Stimulated activated effector memory CD8-positive, alpha-beta T cell treated with anti-CD3 and anti-CD28 coated beads, Interleukin-12 subunit alpha, Interleukin-12 subunit beta, amount 100 ng/mL, for 72 hours (primary cell): ENCODE measurements at regions not wholly inside any gene's neighbourhood (a gene's known extent, or its start where the extent isn't known, plus 50 kb on each side); places are given as distances from the start of the nearest gene placed in this dataset.

Experiments used
- ATAC-seq: fragments of 150-1000 bp; cut with Tn5 transposase; 2 replicates; pipeline ENCODE4 v1.10.0; 2021
- DNase-seq, 2 donors: peaks; one replicate each; pipeline ENCODE4 v3.0.0; 2021 to 2022; ENCODE audit warnings: low spot score in 2 of 2
- H3K27ac Mint-ChIP-seq: one replicate; pipeline ENCODE4 v1.8.0; 2022; ENCODE audit warnings: mild to moderate bottlenecking, mixed read lengths
- H3K36me3 Mint-ChIP-seq: one replicate; pipeline ENCODE4 v1.8.0; 2022; ENCODE audit warnings: mild to moderate bottlenecking, mixed read lengths
- H3K4me1 Mint-ChIP-seq: one replicate; pipeline ENCODE4 v1.8.0; 2022; ENCODE audit warnings: mixed read lengths
- H3K4me3 Mint-ChIP-seq: one replicate; pipeline ENCODE4 v1.8.0; 2022; ENCODE audit warnings: mild to moderate bottlenecking, mixed read lengths
- H3K9me3 Mint-ChIP-seq: one replicate; pipeline ENCODE4 v1.8.0; 2022; ENCODE audit warnings: mixed read lengths

- DNase-seq = no peak
- Mint-ChIP-seq H3K4me3 (no peak overlapping the region), H3K9me3 (no peaks in the 10 kb centered on the region), H3K27ac (no peak overlapping the region), H3K4me1 (no peaks in the 10 kb centered on the region), H3K36me3 (no peaks in the 10 kb centered on the region)
- ATAC-seq = no peak
Measured at GRCh38 chr16:26733710-26734109, 333.0 kb upstream of the C16orf82 start.

- no peaks in the 10 kb centered on the region for H3K9me3 Mint-ChIP-seq
- no peak for DNase-seq
- H3K36me3 Mint-ChIP-seq = no peaks in the 10 kb centered on the region
- H3K4me1 Mint-ChIP-seq = no peaks in the 10 kb centered on the region
- H3K4me3 Mint-ChIP-seq = no peak overlapping the region
- no peak overlapping the region for H3K27ac Mint-ChIP-seq
- ATAC-seq = no peak
Measured at GRCh38 chr16:26735521-26735920, 331.2 kb upstream of the C16orf82 start.

DNA sequence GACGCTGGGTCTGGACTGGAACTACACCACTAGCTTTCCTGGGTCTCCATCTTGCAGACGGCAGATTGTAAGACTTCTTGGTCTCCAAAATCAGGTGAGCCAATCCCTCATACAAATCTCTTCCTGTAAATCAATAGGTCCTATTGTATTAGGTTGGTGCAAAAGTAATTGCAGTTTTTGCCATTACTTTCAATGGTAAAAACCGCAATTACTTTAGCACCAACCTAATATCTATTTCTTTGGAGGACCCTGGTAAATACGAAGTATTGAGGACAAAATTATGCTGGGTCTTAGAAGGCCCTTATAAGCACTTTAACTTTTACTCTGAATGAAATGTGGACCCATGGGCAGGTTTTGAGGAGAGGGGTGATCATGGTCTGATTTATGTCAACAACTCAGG lies 330.6 kb upstream of the C16orf82 start:
- Mint-ChIP-seq H3K27ac (no peak overlapping the region), H3K4me3 (no peak overlapping the region), H3K36me3 (no peaks in the 10 kb centered on the region), H3K4me1 (no peaks in the 10 kb centered on the region), H3K9me3 (no peaks in the 10 kb centered on the region)
- DNase-seq (no peak), ATAC-seq (no peak)

- H3K9me3 Mint-ChIP-seq = no peaks in the 10 kb centered on the region
- no peak overlapping the region for H3K4me3 Mint-ChIP-seq
- DNase-seq (no peak), ATAC-seq (no peak)
- no peaks in the 10 kb centered on the region for H3K4me1 Mint-ChIP-seq
- H3K27ac Mint-ChIP-seq = no peak overlapping the region
- no peaks in the 10 kb centered on the region for H3K36me3 Mint-ChIP-seq
Measured at GRCh38 chr16:26740771-26741170, 326.0 kb upstream of the C16orf82 start.

DNA sequence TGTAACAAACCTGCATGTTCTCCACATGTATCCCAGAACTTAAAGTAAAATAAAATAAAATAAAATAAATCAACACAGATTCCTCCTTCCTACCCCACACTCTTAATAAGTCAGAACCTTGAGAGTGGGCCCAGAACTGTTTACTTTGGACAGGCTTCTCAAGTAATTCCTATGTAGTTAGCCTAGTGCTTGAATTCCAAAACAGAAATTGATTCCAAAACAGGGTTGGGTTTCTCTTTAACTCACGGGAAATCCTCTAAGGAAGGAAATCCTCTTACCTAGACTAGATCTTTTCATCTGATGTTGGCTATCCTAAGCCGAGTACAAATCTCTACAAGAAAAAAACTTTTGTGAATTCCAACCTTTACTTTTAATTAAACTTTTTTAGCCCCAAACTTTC lies 324.7 kb upstream of the C16orf82 start:
- H3K9me3 Mint-ChIP-seq = no peaks in the 10 kb centered on the region
- no peaks in the 10 kb centered on the region for H3K36me3 Mint-ChIP-seq
- DNase-seq (no peak), ATAC-seq (no peak)
- H3K27ac Mint-ChIP-seq = no peak overlapping the region
- no peak overlapping the region for H3K4me3 Mint-ChIP-seq
- no peaks in the 10 kb centered on the region for H3K4me1 Mint-ChIP-seq

DNA sequence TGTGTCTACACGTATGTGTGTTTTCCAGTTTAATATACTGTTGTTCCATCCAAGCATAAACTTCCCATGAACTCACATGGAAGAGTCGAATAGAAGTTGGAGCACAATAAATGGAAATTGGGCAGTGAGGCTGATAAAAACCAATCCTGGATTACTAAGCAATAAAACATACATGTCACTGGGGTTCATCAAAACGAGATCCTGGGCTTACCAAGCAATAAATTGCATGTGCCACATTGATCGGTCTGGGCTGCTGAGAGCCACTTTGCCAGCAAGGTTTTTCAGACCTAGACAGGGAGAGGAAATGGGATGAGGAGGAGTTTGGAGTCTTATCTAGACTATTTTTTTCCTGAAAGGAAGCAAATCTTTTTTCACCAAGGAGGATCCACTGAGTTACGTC lies 322.3 kb upstream of the C16orf82 start:
- H3K4me1 Mint-ChIP-seq = no peaks in the 10 kb centered on the region
- no peak overlapping the region for H3K4me3 Mint-ChIP-seq
- H3K36me3 Mint-ChIP-seq = no peaks in the 10 kb centered on the region
- H3K9me3 Mint-ChIP-seq = no peaks in the 10 kb centered on the region
- no peak overlapping the region for H3K27ac Mint-ChIP-seq
- ATAC-seq (no peak), DNase-seq (no peak)

- ATAC-seq = no peak
- Mint-ChIP-seq H3K9me3 (no peaks in the 10 kb centered on the region), H3K4me3 (no peak overlapping the region), H3K4me1 (no peaks in the 10 kb centered on the region), H3K36me3 (no peaks in the 10 kb centered on the region), H3K27ac (no peak overlapping the region)
- no peak for DNase-seq
Measured at GRCh38 chr16:26747760-26748159, 319.0 kb upstream of the C16orf82 start.

- no peaks in the 10 kb centered on the region for H3K36me3 Mint-ChIP-seq
- H3K4me3 Mint-ChIP-seq = no peak overlapping the region
- ATAC-seq = no peak
- H3K9me3 Mint-ChIP-seq = no peaks in the 10 kb centered on the region
- no peak overlapping the region for H3K27ac Mint-ChIP-seq
- no peak for DNase-seq
- no peaks in the 10 kb centered on the region for H3K4me1 Mint-ChIP-seq
Measured at GRCh38 chr16:26749072-26749471, 317.7 kb upstream of the C16orf82 start.

DNA sequence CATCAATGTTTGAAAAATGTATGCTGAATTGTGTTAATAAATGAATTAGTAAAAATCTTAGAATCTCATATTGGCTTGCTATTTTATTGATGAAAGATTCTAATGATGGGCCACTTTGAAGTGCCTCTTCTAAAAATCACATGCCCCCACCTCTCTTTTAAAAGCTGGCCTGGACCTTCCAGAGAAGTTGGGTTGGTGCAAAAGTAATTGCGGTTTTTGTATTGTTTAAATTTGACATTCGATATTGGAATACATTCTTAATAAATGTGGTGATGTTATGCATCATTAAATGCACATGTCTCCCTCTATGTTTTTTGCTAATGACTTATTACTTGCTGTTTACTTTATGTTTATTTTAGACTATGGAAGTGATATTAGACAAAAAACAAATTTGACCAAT lies 314.6 kb upstream of the C16orf82 start:
- Mint-ChIP-seq H3K27ac (no peak overlapping the region), H3K4me1 (no peaks in the 10 kb centered on the region), H3K9me3 (peaks cover 8% of the 10 kb centered on the region), H3K4me3 (no peak overlapping the region), H3K36me3 (no peaks in the 10 kb centered on the region)
- DNase-seq (no peak), ATAC-seq (no peak)

DNA sequence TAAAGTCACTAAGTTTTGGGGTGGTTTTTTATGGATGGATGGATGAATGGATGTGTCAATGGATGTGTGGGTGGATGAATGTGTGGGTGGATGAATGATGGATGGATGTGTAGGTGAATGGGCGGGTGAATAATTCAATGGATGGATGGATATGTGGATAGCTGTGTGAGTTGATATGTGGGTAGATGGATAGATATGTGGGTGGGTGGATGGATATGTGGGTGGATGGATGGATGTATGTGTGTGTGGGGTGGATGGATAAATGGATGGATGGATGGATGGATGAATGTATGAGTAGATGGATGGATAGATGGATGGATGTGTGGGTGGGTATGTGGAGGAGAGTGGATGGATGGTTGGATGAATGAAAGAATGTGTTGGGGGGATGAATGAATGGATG lies 310.1 kb upstream of the C16orf82 start:
- H3K4me1 Mint-ChIP-seq = no peaks in the 10 kb centered on the region
- no peaks in the 10 kb centered on the region for H3K36me3 Mint-ChIP-seq
- H3K27ac Mint-ChIP-seq = no peak overlapping the region
- H3K4me3 Mint-ChIP-seq = no peak overlapping the region
- no peak for DNase-seq
- no peak for ATAC-seq
- H3K9me3 Mint-ChIP-seq = peaks cover 9% of the 10 kb centered on the region

DNA sequence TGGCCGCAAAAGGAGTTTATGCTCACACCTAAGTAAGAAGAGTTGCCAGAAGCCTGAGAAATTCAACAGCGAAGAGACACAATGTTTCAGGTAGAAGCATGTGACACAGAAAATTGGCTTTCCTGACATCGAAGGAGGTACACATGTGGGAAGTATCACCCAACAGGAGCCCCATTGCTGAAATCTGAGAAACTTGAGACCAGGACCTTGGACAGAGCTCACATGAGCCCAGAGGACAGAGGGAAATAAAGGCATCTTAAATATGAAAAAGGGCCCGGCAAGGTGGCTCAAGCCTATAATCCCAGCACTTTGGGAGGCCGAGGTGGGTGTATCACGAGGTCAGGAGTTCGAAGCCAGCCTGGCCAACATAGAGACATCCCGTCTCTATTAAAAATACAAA lies 304.1 kb upstream of the C16orf82 start:
- H3K9me3 Mint-ChIP-seq = peaks cover 3% of the 10 kb centered on the region
- DNase-seq = no peak
- H3K4me3 Mint-ChIP-seq = no peak overlapping the region
- no peak for ATAC-seq
- no peak overlapping the region for H3K27ac Mint-ChIP-seq
- no peaks in the 10 kb centered on the region for H3K36me3 Mint-ChIP-seq
- no peaks in the 10 kb centered on the region for H3K4me1 Mint-ChIP-seq

GRCh38 chr16:26765087-26765486 lies 301.6 kb upstream of the C16orf82 start:
- H3K27ac Mint-ChIP-seq = no peak overlapping the region
- no peak overlapping the region for H3K4me3 Mint-ChIP-seq
- ATAC-seq (peak; percentile 66), DNase-seq (no peak)
- H3K4me1 Mint-ChIP-seq = peaks cover 5% of the 10 kb centered on the region
- peaks cover 3% of the 10 kb centered on the region for H3K9me3 Mint-ChIP-seq
- H3K36me3 Mint-ChIP-seq = no peaks in the 10 kb centered on the region

GRCh38 chr16:26768385-26769010 lies 298.2 kb upstream of the C16orf82 start:
- no peaks in the 10 kb centered on the region for H3K9me3 Mint-ChIP-seq
- no peak overlapping the region for H3K27ac Mint-ChIP-seq
- DNase-seq (no peak), ATAC-seq (no peak)
- H3K36me3 Mint-ChIP-seq = no peaks in the 10 kb centered on the region
- no peak overlapping the region for H3K4me3 Mint-ChIP-seq
- H3K4me1 Mint-ChIP-seq = peaks cover 7% of the 10 kb centered on the region

DNA sequence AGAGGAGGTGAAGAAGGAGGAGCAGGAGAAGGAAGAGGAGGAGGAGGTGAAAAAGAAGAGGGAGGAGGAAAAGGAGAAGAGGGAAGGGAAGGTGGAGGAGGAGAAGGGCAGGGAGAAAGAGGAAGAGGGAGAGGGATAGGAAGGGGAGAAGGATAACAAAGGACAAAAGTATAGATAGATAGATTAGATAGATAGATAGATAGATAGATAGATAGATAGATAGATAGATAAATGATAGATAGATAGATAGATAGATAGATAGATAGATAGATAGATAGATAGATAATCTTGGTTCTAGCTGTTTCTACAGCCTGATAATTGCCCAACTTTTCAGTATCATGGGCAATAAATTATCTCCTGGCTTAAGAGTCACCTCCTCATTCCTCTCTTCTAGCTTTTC lies 296.2 kb upstream of the C16orf82 start:
- no peak overlapping the region for H3K4me3 Mint-ChIP-seq
- ATAC-seq (no peak), DNase-seq (no peak)
- no peaks in the 10 kb centered on the region for H3K36me3 Mint-ChIP-seq
- H3K9me3 Mint-ChIP-seq = no peaks in the 10 kb centered on the region
- H3K27ac Mint-ChIP-seq = no peak overlapping the region
- H3K4me1 Mint-ChIP-seq = peaks cover 7% of the 10 kb centered on the region

DNA sequence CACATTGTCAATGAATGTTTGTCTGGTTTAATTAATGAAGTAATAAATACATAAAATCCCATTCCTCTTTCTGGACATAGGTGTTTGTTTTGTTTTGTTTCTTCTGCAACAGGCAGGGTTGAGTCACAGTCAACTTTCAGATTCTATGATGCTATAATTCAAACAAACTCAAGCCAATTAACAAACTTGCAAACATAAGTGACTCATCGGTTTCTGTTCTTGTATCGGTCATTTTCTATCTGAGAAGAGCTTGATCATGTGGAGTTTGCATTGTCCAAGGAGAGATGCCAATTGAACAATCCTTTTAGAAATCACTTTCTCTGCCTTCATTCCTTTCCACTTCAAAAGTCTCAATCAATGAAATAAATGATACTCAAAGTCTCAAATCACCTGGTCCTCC lies 294.2 kb upstream of the C16orf82 start:
- no peak overlapping the region for H3K27ac Mint-ChIP-seq
- H3K36me3 Mint-ChIP-seq = no peaks in the 10 kb centered on the region
- ATAC-seq (peak; percentile 86), DNase-seq (no peak)
- H3K4me3 Mint-ChIP-seq = no peak overlapping the region
- no peaks in the 10 kb centered on the region for H3K9me3 Mint-ChIP-seq
- peaks cover 7% of the 10 kb centered on the region for H3K4me1 Mint-ChIP-seq

- Mint-ChIP-seq H3K4me3 (no peak overlapping the region), H3K4me1 (no peaks in the 10 kb centered on the region), H3K36me3 (no peaks in the 10 kb centered on the region), H3K9me3 (peaks cover under 1% of the 10 kb centered on the region), H3K27ac (no peak overlapping the region)
- DNase-seq (no peak), ATAC-seq (no peak)
Measured at GRCh38 chr16:26777821-26778220, 288.9 kb upstream of the C16orf82 start.

- H3K27ac Mint-ChIP-seq = no peak overlapping the region
- ATAC-seq = no peak
- H3K4me3 Mint-ChIP-seq = no peak overlapping the region
- no peaks in the 10 kb centered on the region for H3K4me1 Mint-ChIP-seq
- no peak for DNase-seq
- H3K9me3 Mint-ChIP-seq = peaks cover under 1% of the 10 kb centered on the region
- no peaks in the 10 kb centered on the region for H3K36me3 Mint-ChIP-seq
Measured at GRCh38 chr16:26787924-26788323, 278.8 kb upstream of the C16orf82 start.
